ENCODE measurements at regions not wholly inside any gene's neighbourhood (a gene's known extent, or its start where the extent isn't known, plus 50 kb on each side); places are given as distances from the start of the nearest gene placed in this dataset.

- H3K4me1 ChIP-seq (ENCODE audit: control insufficient read depth, insufficient read depth, low read length, unreplicated experiment) = no peaks in the 10 kb centered on the region
- H3K36me3 ChIP-seq (ENCODE audit: insufficient read depth, low read length) = no peaks in the 10 kb centered on the region
- no peak overlapping the region for H3K4me3 ChIP-seq (ENCODE audit: low read depth, low read length)
- no peaks in the 10 kb centered on the region for H3K27me3 ChIP-seq (ENCODE audit: insufficient read depth, low read length)
- H3K27ac ChIP-seq (ENCODE audit: low read depth, low read length) = no peak overlapping the region
- no peak overlapping the region for H2AFZ ChIP-seq (ENCODE audit: low read length, unreplicated experiment)
- no peaks in the 10 kb centered on the region for H3K79me2 ChIP-seq (ENCODE audit: control insufficient read depth, insufficient read depth, low read length, unreplicated experiment)
Measured at GRCh38 chr4:100970414-100970813, 376.9 kb downstream of the PPP3CA start.

- no peak overlapping the region for H2AFZ ChIP-seq (ENCODE audit: low read length, unreplicated experiment)
- no peak overlapping the region for H3K4me3 ChIP-seq (ENCODE audit: low read depth, low read length)
- H3K79me2 ChIP-seq (ENCODE audit: control insufficient read depth, insufficient read depth, low read length, unreplicated experiment) = no peaks in the 10 kb centered on the region
- H3K27me3 ChIP-seq (ENCODE audit: insufficient read depth, low read length) = no peaks in the 10 kb centered on the region
- no peak overlapping the region for H3K27ac ChIP-seq (ENCODE audit: low read depth, low read length)
- no peaks in the 10 kb centered on the region for H3K4me1 ChIP-seq (ENCODE audit: control insufficient read depth, insufficient read depth, low read length, unreplicated experiment)
- H3K36me3 ChIP-seq (ENCODE audit: insufficient read depth, low read length) = no peaks in the 10 kb centered on the region
Measured at GRCh38 chr4:100969925-100970324, 377.4 kb downstream of the PPP3CA start.

GRCh38 chr4:100968046-100968445 is 379.3 kb downstream of the PPP3CA start:
- H3K36me3 ChIP-seq (ENCODE audit: insufficient read depth, low read length) = no peaks in the 10 kb centered on the region
- no peaks in the 10 kb centered on the region for H3K27me3 ChIP-seq (ENCODE audit: insufficient read depth, low read length)
- no peaks in the 10 kb centered on the region for H3K79me2 ChIP-seq (ENCODE audit: control insufficient read depth, insufficient read depth, low read length, unreplicated experiment)
- no peaks in the 10 kb centered on the region for H3K4me1 ChIP-seq (ENCODE audit: control insufficient read depth, insufficient read depth, low read length, unreplicated experiment)
- no peak overlapping the region for H3K4me3 ChIP-seq (ENCODE audit: low read depth, low read length)
- H2AFZ ChIP-seq (ENCODE audit: low read length, unreplicated experiment) = no peak overlapping the region
- no peak overlapping the region for H3K27ac ChIP-seq (ENCODE audit: low read depth, low read length)

- no peaks in the 10 kb centered on the region for H3K79me2 ChIP-seq (ENCODE audit: control insufficient read depth, insufficient read depth, low read length, unreplicated experiment)
- H2AFZ ChIP-seq (ENCODE audit: low read length, unreplicated experiment) = no peak overlapping the region
- H3K36me3 ChIP-seq (ENCODE audit: insufficient read depth, low read length) = no peaks in the 10 kb centered on the region
- H3K4me1 ChIP-seq (ENCODE audit: control insufficient read depth, insufficient read depth, low read length, unreplicated experiment) = no peaks in the 10 kb centered on the region
- no peak overlapping the region for H3K4me3 ChIP-seq (ENCODE audit: low read depth, low read length)
- no peak overlapping the region for H3K27ac ChIP-seq (ENCODE audit: low read depth, low read length)
- no peaks in the 10 kb centered on the region for H3K27me3 ChIP-seq (ENCODE audit: insufficient read depth, low read length)
Measured at GRCh38 chr4:100963627-100964026, 383.7 kb downstream of the PPP3CA start.

GRCh38 chr4:100962698-100963097 is 384.6 kb downstream of the PPP3CA start:
- H3K36me3 ChIP-seq (ENCODE audit: insufficient read depth, low read length) = no peaks in the 10 kb centered on the region
- no peak overlapping the region for H3K4me3 ChIP-seq (ENCODE audit: low read depth, low read length)
- no peaks in the 10 kb centered on the region for H3K4me1 ChIP-seq (ENCODE audit: control insufficient read depth, insufficient read depth, low read length, unreplicated experiment)

GRCh38 chr4:100960232-100960631 is 387.1 kb downstream of the PPP3CA start:
- Histone ChIP-seq H3K36me3 (ENCODE audit: insufficient read depth, low read length) (no peaks in the 10 kb centered on the region), H3K27me3 (ENCODE audit: insufficient read depth, low read length) (no peaks in the 10 kb centered on the region), H3K79me2 (ENCODE audit: control insufficient read depth, insufficient read depth, low read length, unreplicated experiment) (no peaks in the 10 kb centered on the region), H3K4me1 (ENCODE audit: control insufficient read depth, insufficient read depth, low read length, unreplicated experiment) (no peaks in the 10 kb centered on the region), H3K4me3 (ENCODE audit: low read depth, low read length) (no peak overlapping the region), H2AFZ (ENCODE audit: low read length, unreplicated experiment) (no peak overlapping the region), H3K27ac (ENCODE audit: low read depth, low read length) (no peak overlapping the region)

More at GRCh38 chr4:100962698-100963097, 384.6 kb downstream of the PPP3CA start:
- Histone ChIP-seq H3K27me3 (ENCODE audit: insufficient read depth, low read length) (no peaks in the 10 kb centered on the region), H2AFZ (ENCODE audit: low read length, unreplicated experiment) (no peak overlapping the region), H3K79me2 (ENCODE audit: control insufficient read depth, insufficient read depth, low read length, unreplicated experiment) (no peaks in the 10 kb centered on the region), H3K27ac (ENCODE audit: low read depth, low read length) (no peak overlapping the region)

GRCh38 chr4:100954046-100954445 is 393.3 kb downstream of the PPP3CA start:
- Histone ChIP-seq H3K36me3 (ENCODE audit: insufficient read depth, low read length) (no peaks in the 10 kb centered on the region), H3K4me1 (ENCODE audit: control insufficient read depth, insufficient read depth, low read length, unreplicated experiment) (peaks cover 6% of the 10 kb centered on the region), H3K27me3 (ENCODE audit: insufficient read depth, low read length) (no peaks in the 10 kb centered on the region), H3K4me3 (ENCODE audit: low read depth, low read length) (no peak overlapping the region), H2AFZ (ENCODE audit: low read length, unreplicated experiment) (no peak overlapping the region), H3K79me2 (ENCODE audit: control insufficient read depth, insufficient read depth, low read length, unreplicated experiment) (no peaks in the 10 kb centered on the region), H3K27ac (ENCODE audit: low read depth, low read length) (no peak overlapping the region)

GRCh38 chr4:100953616-100954015 is 393.7 kb downstream of the PPP3CA start:
- peaks cover 9% of the 10 kb centered on the region for H3K4me1 ChIP-seq (ENCODE audit: control insufficient read depth, insufficient read depth, low read length, unreplicated experiment)
- H3K36me3 ChIP-seq (ENCODE audit: insufficient read depth, low read length) = no peaks in the 10 kb centered on the region
- H2AFZ ChIP-seq (ENCODE audit: low read length, unreplicated experiment) = no peak overlapping the region
- no peaks in the 10 kb centered on the region for H3K79me2 ChIP-seq (ENCODE audit: control insufficient read depth, insufficient read depth, low read length, unreplicated experiment)
- H3K27me3 ChIP-seq (ENCODE audit: insufficient read depth, low read length) = no peaks in the 10 kb centered on the region
- H3K27ac ChIP-seq (ENCODE audit: low read depth, low read length) = no peak overlapping the region
- H3K4me3 ChIP-seq (ENCODE audit: low read depth, low read length) = no peak overlapping the region

GRCh38 chr4:100952590-100952989 is 394.7 kb downstream of the PPP3CA start:
- Histone ChIP-seq H2AFZ (ENCODE audit: low read length, unreplicated experiment) (no peak overlapping the region), H3K27ac (ENCODE audit: low read depth, low read length) (no peak overlapping the region), H3K79me2 (ENCODE audit: control insufficient read depth, insufficient read depth, low read length, unreplicated experiment) (no peaks in the 10 kb centered on the region), H3K4me3 (ENCODE audit: low read depth, low read length) (no peak overlapping the region), H3K4me1 (ENCODE audit: control insufficient read depth, insufficient read depth, low read length, unreplicated experiment) (peaks cover 9% of the 10 kb centered on the region), H3K36me3 (ENCODE audit: insufficient read depth, low read length) (no peaks in the 10 kb centered on the region), H3K27me3 (ENCODE audit: insufficient read depth, low read length) (no peaks in the 10 kb centered on the region)

GRCh38 chr4:100949350-100949935 is 397.9 kb downstream of the PPP3CA start:
- no peak overlapping the region for H2AFZ ChIP-seq (ENCODE audit: low read length, unreplicated experiment)
- no peaks in the 10 kb centered on the region for H3K79me2 ChIP-seq (ENCODE audit: control insufficient read depth, insufficient read depth, low read length, unreplicated experiment)

GRCh38 chr4:100948911-100949310 is 398.4 kb downstream of the PPP3CA start:
- no peak overlapping the region for H3K4me3 ChIP-seq (ENCODE audit: low read depth, low read length)
- H2AFZ ChIP-seq (ENCODE audit: low read length, unreplicated experiment) = no peak overlapping the region
- H3K79me2 ChIP-seq (ENCODE audit: control insufficient read depth, insufficient read depth, low read length, unreplicated experiment) = no peaks in the 10 kb centered on the region
- peaks cover 9% of the 10 kb centered on the region for H3K4me1 ChIP-seq (ENCODE audit: control insufficient read depth, insufficient read depth, low read length, unreplicated experiment)
- no peak overlapping the region for H3K27ac ChIP-seq (ENCODE audit: low read depth, low read length)
- no peaks in the 10 kb centered on the region for H3K27me3 ChIP-seq (ENCODE audit: insufficient read depth, low read length)
- H3K36me3 ChIP-seq (ENCODE audit: insufficient read depth, low read length) = no peaks in the 10 kb centered on the region

More at GRCh38 chr4:100949350-100949935, 397.9 kb downstream of the PPP3CA start:
- Histone ChIP-seq H3K4me1 (ENCODE audit: control insufficient read depth, insufficient read depth, low read length, unreplicated experiment) (peaks cover 9% of the 10 kb centered on the region), H3K27ac (ENCODE audit: low read depth, low read length) (no peak overlapping the region), H3K36me3 (ENCODE audit: insufficient read depth, low read length) (no peaks in the 10 kb centered on the region), H3K27me3 (ENCODE audit: insufficient read depth, low read length) (no peaks in the 10 kb centered on the region), H3K4me3 (ENCODE audit: low read depth, low read length) (no peak overlapping the region)

Measured in ACC112 (cell line).